Vagina (tissue), 2 donors: ENCODE measurements at regions not wholly inside any gene's neighbourhood (a gene's known extent, or its start where the extent isn't known, plus 50 kb on each side); places are given as distances from the start of the nearest gene placed in this dataset.

ENCODE experiments used
- DNase-seq, 2 donors: peaks; one replicate each; pipeline ENCODE4 v3.0.0-alpha.2; 2017; ENCODE audit errors: extremely low spot score in 2 of 2
- H3K27ac ChIP-seq: fragments of 200-600 bp; sonication (generic); one replicate; pipeline ENCODE4 v1.5.1; 2019
- H3K27me3 ChIP-seq: fragments of 200-600 bp; sonication (generic); one replicate; pipeline ENCODE4 v1.5.1; 2019
- H3K36me3 ChIP-seq, 2 donors: fragments of 200-600 bp; sonication (generic); one replicate each; pipeline ENCODE4 v1.5.1; 2017 to 2019
- H3K4me1 ChIP-seq: fragments of 200-600 bp; sonication (generic); one replicate; pipeline ENCODE4 v1.5.1; 2019
- H3K4me3 ChIP-seq, 2 donors: fragments of 200-600 bp; sonication (generic); 1 replicate in 1 of 2; 2 replicates in 1 of 2; pipeline ENCODE4 v1.5.1; 2016 to 2019
- H3K9me3 ChIP-seq: fragments of 200-600 bp; sonication (generic); one replicate; pipeline ENCODE4 v1.5.1; 2019
- CTCF ChIP-seq, 3 experiments: fragments of 450-650 bp in 2 of 3; fragments of 200-600 bp in 1 of 3; sonication (generic) in 1 of 3; IDR thresholded peaks; one replicate each; pipeline ENCODE4 v1.5.1; 2017 to 2019; ENCODE audit warnings: antibody characterized with exemption in 3 of 3, mild to moderate bottlenecking in 2 of 3, moderate library complexity in 2 of 3
- POLR2A ChIP-seq, 2 donors: fragments of 450-650 bp; IDR thresholded peaks; one replicate each; pipeline ENCODE4 v1.6.1; 2017; ENCODE audit warnings: antibody characterized with exemption in 2 of 2, mild to moderate bottlenecking in 2 of 2, moderate library complexity in 2 of 2
- POLR2AphosphoS5 ChIP-seq, 2 donors: sonication (generic); formaldehyde crosslinking; IDR thresholded peaks; one replicate each; pipeline ENCODE4 v1.9.0; 2017; ENCODE audit warnings: antibody characterized with exemption in 2 of 2, mild to moderate bottlenecking in 2 of 2, low read depth in 1 of 2; ENCODE audit not compliant: insufficient read depth in 1 of 2
- intact Hi-C: fragments of 100-400 bp; cut with DNase I; formaldehyde crosslinking; loops from one replicate; pipeline ENCODE4 v1.15.1; 2023

GRCh38 chr4:12555011-12555410 lies 929.1 kb downstream of the RAB28 start:
- Histone ChIP-seq H3K4me1 (no peaks in the 10 kb centered on the region), H3K4me3 (no peak overlapping the region), H3K27ac (no peak overlapping the region), H3K27me3 (no peaks in the 10 kb centered on the region), H3K9me3 (no peaks in the 10 kb centered on the region), H3K36me3 (no peaks in the 10 kb centered on the region)
- DNase-seq = no peak
- TF ChIP-seq POLR2AphosphoS5 (IDR thresholded peaks at IDR 0.05; ENCODE audit: insufficient read depth in 1 of 2, low read depth in 1 of 2) (no peak), POLR2A (IDR thresholded peaks at IDR 0.05) (no peak), CTCF (IDR thresholded peaks at IDR 0.05) (no peak)
- intact Hi-C loops = no loop called here

GRCh38 chr4:12548678-12549077 lies 935.5 kb downstream of the RAB28 start:
- intact Hi-C loops = no loop called here

GRCh38 chr4:12545812-12546211 lies 938.3 kb downstream of the RAB28 start:
- Histone ChIP-seq H3K27ac (no peak overlapping the region), H3K9me3 (no peaks in the 10 kb centered on the region), H3K27me3 (no peaks in the 10 kb centered on the region), H3K36me3 (no peaks in the 10 kb centered on the region), H3K4me3 (no peak overlapping the region), H3K4me1 (no peaks in the 10 kb centered on the region)
- DNase-seq = no peak
- TF ChIP-seq CTCF (IDR thresholded peaks at IDR 0.05) (no peak), POLR2A (IDR thresholded peaks at IDR 0.05) (no peak), POLR2AphosphoS5 (IDR thresholded peaks at IDR 0.05; ENCODE audit: insufficient read depth in 1 of 2, low read depth in 1 of 2) (no peak)
- intact Hi-C loops = no loop called here

More at GRCh38 chr4:12548678-12549077, 935.5 kb downstream of the RAB28 start:
- Histone ChIP-seq H3K36me3 (no peaks in the 10 kb centered on the region), H3K4me3 (no peak overlapping the region), H3K27ac (no peak overlapping the region), H3K27me3 (no peaks in the 10 kb centered on the region), H3K4me1 (no peaks in the 10 kb centered on the region), H3K9me3 (no peaks in the 10 kb centered on the region)
- TF ChIP-seq POLR2AphosphoS5 (IDR thresholded peaks at IDR 0.05; ENCODE audit: insufficient read depth in 1 of 2, low read depth in 1 of 2) (no peak), CTCF (IDR thresholded peaks at IDR 0.05) (no peak)
- no peak for DNase-seq

- Histone ChIP-seq H3K27ac (no peak overlapping the region), H3K4me1 (no peaks in the 10 kb centered on the region), H3K9me3 (no peaks in the 10 kb centered on the region), H3K36me3 (no peaks in the 10 kb centered on the region), H3K4me3 (no peak overlapping the region), H3K27me3 (no peaks in the 10 kb centered on the region)
- DNase-seq = no peak
- TF ChIP-seq POLR2A (IDR thresholded peaks at IDR 0.05) = no peak
- no peak for TF ChIP-seq CTCF (IDR thresholded peaks at IDR 0.05)
- no peak for TF ChIP-seq POLR2AphosphoS5 (IDR thresholded peaks at IDR 0.05; ENCODE audit: insufficient read depth in 1 of 2, low read depth in 1 of 2)
- intact Hi-C loops = no loop called here
These were observed 946.0 kb downstream of the RAB28 start for GRCh38 chr4:12538162-12538561.

GRCh38 chr4:12534684-12535083 lies 949.5 kb downstream of the RAB28 start:
- no peak overlapping the region for H3K4me3 ChIP-seq
- H3K9me3 ChIP-seq = no peaks in the 10 kb centered on the region
- intact Hi-C loops = no loop called here
- H3K36me3 ChIP-seq = no peaks in the 10 kb centered on the region
- DNase-seq = no peak
- TF ChIP-seq CTCF (IDR thresholded peaks at IDR 0.05) (no peak), POLR2AphosphoS5 (IDR thresholded peaks at IDR 0.05; ENCODE audit: insufficient read depth in 1 of 2, low read depth in 1 of 2) (no peak), POLR2A (IDR thresholded peaks at IDR 0.05) (no peak)
- H3K27ac ChIP-seq = no peak overlapping the region
- no peaks in the 10 kb centered on the region for H3K27me3 ChIP-seq
- H3K4me1 ChIP-seq = no peaks in the 10 kb centered on the region
